ENCODE measurements at regions not wholly inside any gene's neighbourhood (a gene's known extent, or its start where the extent isn't known, plus 50 kb on each side); places are given as distances from the start of the nearest gene placed in this dataset.
"Not testable (repeated sequence)": the region's sequence is repeated elsewhere in the genome, so short reads cannot be mapped to it uniquely, and the experiment has no call there.

- Histone ChIP-seq H3K27ac (peak overlapping the region in 2 of 4 donors; percentile 34), H3K4me1 (peaks cover 0 to 23% (median 3%) of the 10 kb centered on the region in 3 donors), H3K4me3 (no peak overlapping the region), H3K27me3 (no peaks in the 10 kb centered on the region), H3K36me3 (no peaks in the 10 kb centered on the region), H3K9me3 (no peaks in the 10 kb centered on the region)
- no peak for TF ChIP-seq CTCF (IDR thresholded peaks at IDR 0.05)
- DNase-seq (no peak), FAIRE-seq (no peak), ATAC-seq (peak in 2 of 4 donors; percentile 53 to 58)
- intact Hi-C loops (cut with DNase I), result no loop called here
- WGBS, 2 donors, result 59 to 65% methylated on average over 5 of the region's 5 CpGs
Measured at GRCh38 chr21:35503671-35504070, 454.6 kb upstream of the RUNX1 start.

GRCh38 chr21:35502821-35503220 lies 453.7 kb upstream of the RUNX1 start:
- H3K36me3 ChIP-seq, result no peaks in the 10 kb centered on the region
- intact Hi-C loops (cut with DNase I), result no loop called here
- FAIRE-seq, result no peak
- no peak for DNase-seq
- 66 to 67% methylated on average over 5 of the region's 5 CpGs for WGBS, 2 donors
- peak overlapping the region in 1 of 4 donors; percentile 34 for H3K27ac ChIP-seq
- H3K9me3 ChIP-seq, result no peaks in the 10 kb centered on the region
- no peak for TF ChIP-seq CTCF (IDR thresholded peaks at IDR 0.05)
- no peak overlapping the region for H3K4me3 ChIP-seq
- H3K27me3 ChIP-seq, result no peaks in the 10 kb centered on the region
- no peak for ATAC-seq
- H3K4me1 ChIP-seq, result peaks cover 0 to 16% (median 3%) of the 10 kb centered on the region in 3 donors

- intact Hi-C loops (cut with DNase I); H3K4me1 ChIP-seq; H3K36me3 ChIP-seq; H3K4me3 ChIP-seq; ATAC-seq; FAIRE-seq; H3K27ac ChIP-seq; H3K9me3 ChIP-seq; DNase-seq; H3K27me3 ChIP-seq: not testable (repeated sequence)
- 72 to 80% methylated on average over 3 to 7 of the region's 7 CpGs for WGBS, 2 donors
Measured at GRCh38 chr21:35497522-35497921, 448.4 kb upstream of the RUNX1 start.

GRCh38 chr21:35491920-35492678 lies 443.0 kb upstream of the RUNX1 start:
- no peak for TF ChIP-seq CTCF (IDR thresholded peaks at IDR 0.05)
- Histone ChIP-seq H3K4me3 (no peak overlapping the region), H3K27me3 (no peaks in the 10 kb centered on the region), H3K9me3 (no peaks in the 10 kb centered on the region), H3K4me1 (no peaks in the 10 kb centered on the region), H3K36me3 (no peaks in the 10 kb centered on the region), H3K27ac (peak overlapping the region in 1 of 4 donors; percentile 27)
- WGBS, 2 donors, result 71 to 79% methylated on average over 6 of the region's 6 CpGs
- intact Hi-C loops (cut with DNase I), result no loop called here
- DNase-seq, result no peak
- no peak for FAIRE-seq
- ATAC-seq, result peak in 2 of 4 donors; percentile 57 to 72

GRCh38 chr21:35491114-35491513 lies 442.0 kb upstream of the RUNX1 start:
- DNase-seq (no peak), FAIRE-seq (no peak), ATAC-seq (peak in 1 of 4 donors; percentile 21)
- Histone ChIP-seq H3K4me1 (no peaks in the 10 kb centered on the region), H3K36me3 (no peaks in the 10 kb centered on the region), H3K9me3 (no peaks in the 10 kb centered on the region), H3K4me3 (no peak overlapping the region), H3K27ac (no peak overlapping the region), H3K27me3 (no peaks in the 10 kb centered on the region)
- intact Hi-C loops (cut with DNase I), result no loop called here
- no peak for TF ChIP-seq CTCF (IDR thresholded peaks at IDR 0.05)
- 88 to 95% methylated on average over 1 of the region's 1 CpG for WGBS, 2 donors

All from pancreas (tissue), 10 donors.